Epidermal melanocyte (primary cell): ENCODE measurements at regions not wholly inside any gene's neighbourhood (a gene's known extent, or its start where the extent isn't known, plus 50 kb on each side); places are given as distances from the start of the nearest gene placed in this dataset.
A peak's percentile ranks its signal among the peaks of the same experiment; 100 is the strongest.
"Not testable (repeated sequence)": the region's sequence is repeated elsewhere in the genome, so short reads cannot be mapped to it uniquely, and the experiment has no call there.

Source experiments
- DNase-seq: peaks from one replicate; pipeline ENCODE4 v3.0.0; 2011; ENCODE audit warnings: low spot score; ENCODE audit not compliant: insufficient read length

- no peak for DNase-seq
Measured at GRCh38 chr14:37842106-37842505, 246.7 kb downstream of the TTC6 start.

GRCh38 chr14:37843954-37844607 lies 248.7 kb downstream of the TTC6 start:
- DNase-seq: no peak

GRCh38 chr14:37844614-37845013 lies 249.2 kb downstream of the TTC6 start:
- DNase-seq: no peak

GRCh38 chr14:37848985-37849621 lies 253.7 kb downstream of the TTC6 start:
- DNase-seq: no peak

GRCh38 chr14:37851054-37851453 lies 255.6 kb downstream of the TTC6 start:
- DNase-seq: no peak

DNA sequence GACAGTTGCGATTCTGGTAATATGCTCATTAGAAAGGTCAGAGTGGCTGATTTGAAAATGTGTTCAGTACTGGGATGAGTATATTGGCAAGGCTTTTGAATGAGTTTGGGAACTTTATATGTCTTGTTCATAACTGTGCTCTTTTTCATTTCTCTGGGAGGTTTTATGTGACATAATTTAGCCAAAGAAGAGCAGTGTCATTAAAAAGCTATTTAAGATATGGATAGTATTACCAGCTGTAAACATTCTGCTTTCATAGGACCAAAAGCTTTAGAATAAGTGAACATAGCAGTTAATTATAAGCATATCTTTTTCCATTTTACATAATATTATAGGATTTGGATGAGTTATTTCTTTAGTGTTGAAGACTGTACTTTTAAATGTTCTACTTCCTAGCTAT lies 260.4 kb downstream of the TTC6 start:
- DNase-seq: no peak

GRCh38 chr14:37857774-37858266 lies 262.4 kb downstream of the TTC6 start:
- no peak for DNase-seq

GRCh38 chr14:37858733-37859132 lies 263.3 kb downstream of the TTC6 start:
- no peak for DNase-seq

GRCh38 chr14:37859177-37859576 lies 263.7 kb downstream of the TTC6 start:
- DNase-seq: no peak

GRCh38 chr14:37862263-37862662 lies 266.8 kb downstream of the TTC6 start:
- DNase-seq: no peak

DNA sequence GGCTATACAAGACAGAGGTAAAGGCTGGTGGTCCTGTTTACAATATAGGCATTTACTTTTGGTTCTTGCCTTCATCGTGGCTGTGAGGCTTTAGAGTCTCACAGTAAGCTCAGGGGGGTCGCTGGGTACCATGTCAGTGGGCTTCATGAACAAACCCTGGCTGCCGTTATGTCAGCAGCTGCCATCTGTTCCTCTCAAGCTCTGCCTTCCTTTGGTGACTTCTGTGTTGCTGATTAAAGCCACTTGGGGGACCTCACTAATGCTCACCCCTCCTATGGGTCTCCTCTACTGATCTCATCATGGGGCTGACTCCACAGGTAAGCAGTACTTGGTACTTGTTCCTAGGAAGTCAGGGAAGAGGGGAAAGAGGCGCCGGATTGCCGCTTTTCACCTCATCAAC lies 268.7 kb downstream of the TTC6 start:
- no peak for DNase-seq

DNA sequence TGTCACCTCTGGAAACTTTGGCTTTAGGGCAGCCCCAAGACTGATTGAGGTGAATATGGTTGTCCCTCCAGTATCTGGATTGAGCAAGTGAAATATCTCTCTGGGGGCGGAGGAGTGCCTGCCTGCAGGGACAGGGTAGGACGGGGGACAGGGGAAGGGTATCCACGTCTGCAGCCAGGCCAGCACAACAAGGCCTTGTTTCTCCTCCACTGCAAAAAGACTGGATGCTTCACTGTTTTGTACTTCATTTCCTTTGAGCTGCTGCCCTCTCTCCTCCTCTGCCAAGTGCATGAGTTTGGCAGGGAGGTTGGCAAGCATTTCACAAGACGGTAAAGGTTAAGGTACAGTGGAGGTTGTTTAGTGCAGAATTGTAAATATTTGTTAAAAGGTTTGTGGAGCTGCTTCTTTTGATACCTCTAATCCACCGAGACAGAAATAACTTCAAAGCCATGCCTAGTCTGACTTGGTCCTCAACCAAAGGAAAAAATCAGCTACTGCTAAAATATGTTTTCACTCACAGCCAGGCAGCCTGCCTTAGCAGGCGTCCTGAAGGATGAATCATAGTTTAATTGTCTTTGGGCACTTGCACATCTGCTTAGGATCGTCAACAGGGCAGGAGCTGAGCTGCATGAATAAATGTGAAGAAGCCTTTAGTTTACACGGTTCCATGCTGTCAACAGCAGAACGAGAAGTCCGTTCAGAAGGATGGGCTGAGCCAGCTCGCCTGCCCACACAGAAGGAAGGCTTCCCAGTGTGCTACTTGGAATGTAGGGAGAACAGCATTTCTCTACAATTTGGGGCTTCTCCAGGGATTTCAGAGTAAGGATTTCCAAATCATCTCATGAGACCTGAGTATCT lies 269.7 kb downstream of the TTC6 start:
- no peak for DNase-seq

DNA sequence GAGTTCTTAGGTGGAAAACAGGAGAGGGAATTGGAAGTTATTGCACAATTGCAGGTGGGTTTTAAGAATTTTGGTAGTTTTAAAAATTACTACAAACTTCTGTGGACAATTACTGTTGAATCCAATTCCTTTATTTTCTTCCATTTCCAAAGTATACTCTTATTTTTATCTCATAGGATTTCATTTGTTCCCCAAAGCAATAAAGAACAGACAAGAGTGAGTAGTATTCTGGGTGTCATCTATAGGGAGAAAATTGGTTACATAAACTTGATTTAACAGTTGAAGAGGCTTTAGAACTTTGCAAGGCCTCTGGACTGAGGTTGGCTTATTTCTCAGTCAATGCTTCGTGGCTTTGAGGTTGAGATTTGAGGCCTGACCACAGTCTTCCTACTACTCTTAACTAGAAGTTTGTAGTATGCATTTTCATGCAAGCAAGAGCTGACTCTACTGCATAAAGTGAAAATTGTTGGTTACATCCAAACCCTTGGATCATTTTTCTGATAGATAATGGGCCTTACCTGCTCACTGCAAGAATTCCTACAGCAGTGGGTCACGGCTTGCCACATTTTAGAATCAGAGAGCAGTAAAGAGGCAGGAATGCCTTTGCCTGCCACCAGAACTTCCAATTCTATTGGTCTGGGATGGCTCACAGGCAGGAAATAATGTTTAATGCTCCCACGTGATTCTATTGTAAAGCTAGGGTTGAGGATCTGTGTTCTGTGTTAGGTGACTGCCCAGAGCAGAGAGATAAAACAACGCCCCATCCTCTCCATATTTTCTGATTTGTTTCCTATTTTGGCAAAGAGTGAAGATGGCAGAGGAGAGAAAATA lies 270.5 kb downstream of the TTC6 start:
- no peak for DNase-seq

- DNase-seq: no peak
Measured at GRCh38 chr14:37869633-37870032, 274.2 kb downstream of the TTC6 start.

DNA sequence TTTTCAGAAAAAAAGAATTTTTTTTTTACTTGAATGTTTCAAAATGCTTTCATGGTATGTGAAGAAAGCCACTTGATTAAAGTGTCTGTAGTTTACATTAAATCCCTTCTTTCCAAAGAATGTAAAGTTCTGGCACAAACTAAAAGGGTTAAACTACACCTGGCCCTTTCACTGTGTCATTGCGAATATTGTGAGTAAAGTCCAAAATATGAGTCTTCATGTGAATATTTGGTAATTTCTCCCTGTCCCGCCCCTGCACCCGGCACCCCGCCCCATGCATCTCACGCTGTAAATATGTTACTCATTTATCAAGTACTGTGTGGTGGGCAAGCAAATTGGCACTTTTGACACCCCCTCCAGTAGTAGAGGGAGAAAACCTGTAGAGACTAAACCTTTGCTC lies 274.7 kb downstream of the TTC6 start:
- no peak for DNase-seq

DNA sequence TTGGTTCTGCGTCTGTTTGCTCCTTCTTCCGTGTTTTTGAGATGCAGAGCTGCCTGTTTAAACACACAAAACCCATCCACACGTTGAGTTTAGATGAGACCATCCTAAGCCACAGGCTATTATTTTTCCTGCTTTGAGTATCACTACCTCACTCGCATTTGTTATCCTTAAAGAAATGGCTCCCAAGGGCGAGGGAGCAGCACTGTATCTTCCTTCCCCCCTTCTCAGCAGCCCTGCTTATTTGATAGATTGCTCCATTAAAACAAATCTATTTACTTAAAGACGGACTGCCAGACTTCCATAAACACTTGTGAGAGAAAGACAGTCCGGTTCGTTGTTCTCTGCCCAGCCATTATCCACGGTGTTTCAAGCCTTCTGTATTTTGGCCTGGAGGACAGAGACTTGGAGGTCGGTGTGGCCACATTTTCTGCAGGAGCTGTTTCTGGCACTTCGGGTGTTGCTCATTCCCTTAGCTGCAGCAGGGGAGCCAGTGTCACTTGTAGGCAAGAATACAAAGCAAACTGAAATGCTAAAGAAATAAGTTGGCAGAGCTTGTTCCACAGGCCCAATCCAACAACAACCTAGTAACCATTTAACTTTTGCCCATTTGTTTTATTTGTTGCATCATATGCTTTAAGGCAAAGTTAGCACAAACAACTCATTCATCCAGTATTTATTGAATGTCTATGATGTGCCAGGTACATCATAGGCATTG lies 275.4 kb downstream of the TTC6 start:
- no peak for DNase-seq

- not testable (repeated sequence) for DNase-seq
Measured at GRCh38 chr14:37874065-37874428, 278.6 kb downstream of the TTC6 start.

- peak; percentile 53 for DNase-seq
Measured at GRCh38 chr14:37874429-37875109, 279.1 kb downstream of the TTC6 start.

DNA sequence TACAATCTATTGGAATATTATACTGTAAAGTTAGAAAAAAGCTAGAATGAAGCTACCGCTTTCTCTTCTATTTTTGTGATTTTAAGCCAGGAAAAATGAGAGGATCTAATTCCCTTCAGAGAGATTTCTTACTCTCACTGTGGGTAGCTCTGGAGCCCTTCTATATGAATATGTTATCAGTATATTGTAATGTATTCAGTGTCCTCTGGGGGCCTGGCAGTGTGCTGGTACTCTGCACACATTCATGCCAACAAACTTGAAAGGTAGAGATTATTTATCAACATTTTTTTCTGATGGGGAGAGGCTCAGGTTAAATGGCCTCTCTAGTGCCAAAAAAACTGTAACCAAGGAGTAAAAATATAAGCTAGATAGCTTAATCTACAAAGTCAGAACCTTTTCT lies 292.8 kb downstream of the TTC6 start:
- no peak for DNase-seq

GRCh38 chr14:37889087-37889486 lies 293.7 kb downstream of the TTC6 start:
- DNase-seq: no peak
